ENCODE measurements at regions not wholly inside any gene's neighbourhood (a gene's known extent, or its start where the extent isn't known, plus 50 kb on each side); places are given as distances from the start of the nearest gene placed in this dataset.

DNA sequence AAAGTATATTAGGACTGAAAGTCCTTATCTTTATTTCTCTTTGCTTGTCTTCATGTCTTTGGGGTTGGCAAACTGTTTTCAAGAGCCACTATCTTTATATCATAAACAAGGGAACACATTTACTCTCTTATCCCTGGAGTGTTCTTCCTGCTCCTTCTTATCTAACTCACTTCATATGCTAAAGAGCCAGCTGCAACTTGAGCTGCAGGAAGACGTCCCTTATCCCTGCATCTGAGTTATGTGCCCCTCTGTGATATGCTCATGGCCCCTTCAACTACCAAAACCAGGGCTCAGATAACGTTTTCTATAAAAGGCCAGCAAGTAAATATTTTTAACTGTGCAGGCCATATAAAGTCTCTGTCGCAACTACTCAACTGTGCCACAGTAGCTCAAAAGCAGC, 137.0 kb upstream of the CRBN start:
- ChIA-PET POLR2A (ENCODE audit: low non-redundant PET) (no interaction called here), CTCF (no interaction called here)
- Histone ChIP-seq H3K27me3 (replicated peaks; ENCODE audit: insufficient read depth, low read depth, low read length, poor library complexity) (no peaks in the 10 kb centered on the region), H3K4me1 (ENCODE audit: insufficient read depth, low read length, poor library complexity, severe bottlenecking) (no peaks in the 10 kb centered on the region), H3K36me3 (ENCODE audit: insufficient read depth, low read length, poor library complexity, severe bottlenecking) (no peaks in the 10 kb centered on the region), H3K9me3 (ENCODE audit: low read depth, low read length, poor library complexity, severe bottlenecking) (no peaks in the 10 kb centered on the region), H3K27ac (ENCODE audit: low read depth, low read length, poor library complexity, severe bottlenecking) (no peak overlapping the region), H3K4me3 (ENCODE audit: low read depth, low read length, poor library complexity, severe bottlenecking) (no peak overlapping the region)
- no TSS peak for BruUV-seq (replicated peaks)
- DNase-seq (ENCODE audit: low spot score), result no peak
- intact Hi-C loops (cut with micrococcal nuclease; ENCODE audit: unreplicated experiment), result no loop called here
- TF ChIP-seq, protein P1, sequence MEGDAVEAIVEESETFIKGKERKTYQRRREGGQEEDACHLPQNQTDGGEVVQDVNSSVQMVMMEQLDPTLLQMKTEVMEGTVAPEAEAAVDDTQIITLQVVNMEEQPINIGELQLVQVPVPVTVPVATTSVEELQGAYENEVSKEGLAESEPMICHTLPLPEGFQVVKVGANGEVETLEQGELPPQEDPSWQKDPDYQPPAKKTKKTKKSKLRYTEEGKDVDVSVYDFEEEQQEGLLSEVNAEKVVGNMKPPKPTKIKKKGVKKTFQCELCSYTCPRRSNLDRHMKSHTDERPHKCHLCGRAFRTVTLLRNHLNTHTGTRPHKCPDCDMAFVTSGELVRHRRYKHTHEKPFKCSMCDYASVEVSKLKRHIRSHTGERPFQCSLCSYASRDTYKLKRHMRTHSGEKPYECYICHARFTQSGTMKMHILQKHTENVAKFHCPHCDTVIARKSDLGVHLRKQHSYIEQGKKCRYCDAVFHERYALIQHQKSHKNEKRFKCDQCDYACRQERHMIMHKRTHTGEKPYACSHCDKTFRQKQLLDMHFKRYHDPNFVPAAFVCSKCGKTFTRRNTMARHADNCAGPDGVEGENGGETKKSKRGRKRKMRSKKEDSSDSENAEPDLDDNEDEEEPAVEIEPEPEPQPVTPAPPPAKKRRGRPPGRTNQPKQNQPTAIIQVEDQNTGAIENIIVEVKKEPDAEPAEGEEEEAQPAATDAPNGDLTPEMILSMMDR (conservative IDR thresholded peaks at IDR 0.05; ENCODE audit: low read depth, low read length), result no peak
- TF ChIP-seq EZH2 (IDR thresholded peaks at IDR 0.05; ENCODE audit: borderline replicate concordance, low read depth, low read length, poor library complexity, severe bottlenecking), result no peak

DNA sequence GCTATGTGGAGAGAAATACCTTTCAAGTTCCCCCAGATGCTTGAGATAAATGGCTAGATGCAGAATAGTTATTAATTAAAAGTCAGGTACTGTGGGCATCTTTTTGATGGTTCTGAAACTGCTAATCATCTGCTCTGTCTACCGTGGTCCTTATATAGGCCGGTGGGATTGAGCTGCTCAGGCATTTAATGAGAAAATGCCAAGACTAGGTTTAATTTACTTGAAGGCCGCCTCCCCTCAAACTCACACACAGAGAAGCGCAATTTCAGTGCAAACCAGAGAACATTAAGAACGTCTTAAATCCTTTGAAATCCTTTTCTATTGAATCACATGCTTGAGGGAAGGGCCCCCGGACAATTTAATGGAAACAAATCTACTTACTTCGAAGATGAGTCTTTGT, 136.4 kb upstream of the CRBN start:
- Histone ChIP-seq H3K27me3 (replicated peaks; ENCODE audit: insufficient read depth, low read depth, low read length, poor library complexity) (no peaks in the 10 kb centered on the region), H3K4me1 (ENCODE audit: insufficient read depth, low read length, poor library complexity, severe bottlenecking) (no peaks in the 10 kb centered on the region), H3K27ac (ENCODE audit: low read depth, low read length, poor library complexity, severe bottlenecking) (no peak overlapping the region), H3K36me3 (ENCODE audit: insufficient read depth, low read length, poor library complexity, severe bottlenecking) (no peaks in the 10 kb centered on the region), H3K4me3 (ENCODE audit: low read depth, low read length, poor library complexity, severe bottlenecking) (no peak overlapping the region), H3K9me3 (ENCODE audit: low read depth, low read length, poor library complexity, severe bottlenecking) (no peaks in the 10 kb centered on the region)
- BruUV-seq (replicated peaks), result no TSS peak
- POLR2A ChIA-PET (ENCODE audit: low non-redundant PET), result no interaction called here
- CTCF ChIA-PET, result no interaction called here
- intact Hi-C loops (cut with micrococcal nuclease; ENCODE audit: unreplicated experiment), result no loop called here
- TF ChIP-seq, protein P1 (conservative IDR thresholded peaks at IDR 0.05; ENCODE audit: low read depth, low read length), result no peak
- no peak for TF ChIP-seq EZH2 (IDR thresholded peaks at IDR 0.05; ENCODE audit: borderline replicate concordance, low read depth, low read length, poor library complexity, severe bottlenecking)
- no peak for DNase-seq (ENCODE audit: low spot score)

DNA sequence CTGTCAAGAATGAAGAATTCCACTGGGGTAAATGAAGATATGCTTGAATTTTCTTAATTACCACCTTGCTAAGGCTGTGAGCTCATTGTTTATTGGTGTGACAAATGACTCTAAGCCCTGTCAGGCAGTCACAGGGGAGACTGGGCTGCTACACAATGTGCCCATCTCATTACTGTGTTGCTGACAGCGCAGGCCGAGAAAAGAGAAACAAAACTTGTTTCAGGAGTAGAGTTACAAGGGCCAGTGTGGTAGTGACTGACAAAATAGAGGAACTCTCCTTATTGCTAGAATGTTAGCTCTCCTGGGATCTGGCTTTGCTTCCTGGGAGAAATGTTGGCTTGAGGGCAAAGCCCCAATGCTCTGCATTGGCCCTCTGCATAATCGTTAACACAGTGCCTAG, 130.4 kb upstream of the CRBN start:
- Histone ChIP-seq H3K9me3 (ENCODE audit: low read depth, low read length, poor library complexity, severe bottlenecking) (no peaks in the 10 kb centered on the region), H3K36me3 (ENCODE audit: insufficient read depth, low read length, poor library complexity, severe bottlenecking) (no peaks in the 10 kb centered on the region), H3K27me3 (replicated peaks; ENCODE audit: insufficient read depth, low read depth, low read length, poor library complexity) (no peaks in the 10 kb centered on the region), H3K27ac (ENCODE audit: low read depth, low read length, poor library complexity, severe bottlenecking) (no peak overlapping the region), H3K4me1 (ENCODE audit: insufficient read depth, low read length, poor library complexity, severe bottlenecking) (no peaks in the 10 kb centered on the region), H3K4me3 (ENCODE audit: low read depth, low read length, poor library complexity, severe bottlenecking) (no peak overlapping the region)
- CTCF ChIA-PET, result no interaction called here
- intact Hi-C loops (cut with micrococcal nuclease; ENCODE audit: unreplicated experiment), result no loop called here
- no TSS peak for BruUV-seq (replicated peaks)
- POLR2A ChIA-PET (ENCODE audit: low non-redundant PET), result no interaction called here
- DNase-seq (ENCODE audit: low spot score), result no peak
- TF ChIP-seq, protein P1 (conservative IDR thresholded peaks at IDR 0.05; ENCODE audit: low read depth, low read length), result no peak
- no peak for TF ChIP-seq EZH2 (IDR thresholded peaks at IDR 0.05; ENCODE audit: borderline replicate concordance, low read depth, low read length, poor library complexity, severe bottlenecking)

Measured in A673 (cell line).